ENCODE measurements at regions not wholly inside any gene's neighbourhood (a gene's known extent, or its start where the extent isn't known, plus 50 kb on each side); places are given as distances from the start of the nearest gene placed in this dataset.
A peak's percentile ranks its signal among the peaks of the same experiment; 100 is the strongest.

GRCh38 chr14:100440758-100441203 lies 117.6 kb downstream of the SLC25A47 start:
- no peaks in the 10 kb centered on the region for H3K9me3 ChIP-seq
- H3K4me1 ChIP-seq = peaks cover 0 to 35% (median 14%) of the 10 kb centered on the region in 4 donors
- TF ChIP-seq EP300 (IDR thresholded peaks at IDR 0.05) (no peak), POLR2A (IDR thresholded peaks at IDR 0.05) (no peak), CTCF (IDR thresholded peaks at IDR 0.05) (no peak)
- H3K4me3 ChIP-seq = no peak overlapping the region
- no peaks in the 10 kb centered on the region for H3K36me3 ChIP-seq
- DNase-seq (ENCODE audit: low spot score in 2 of 2) = no peak
- H3K27me3 ChIP-seq = no peaks in the 10 kb centered on the region
- WGBS, 2 donors = 87 to 88% methylated on average over 6 of the region's 6 CpGs
- peak overlapping the region in 1 of 4 donors; percentile 34 for H3K27ac ChIP-seq

GRCh38 chr14:100441271-100441947 lies 118.3 kb downstream of the SLC25A47 start:
- Histone ChIP-seq H3K4me3 (no peak overlapping the region), H3K9me3 (no peaks in the 10 kb centered on the region), H3K36me3 (no peaks in the 10 kb centered on the region), H3K27ac (no peak overlapping the region), H3K27me3 (no peaks in the 10 kb centered on the region), H3K4me1 (peaks cover 0 to 35% (median 14%) of the 10 kb centered on the region in 4 donors)
- TF ChIP-seq POLR2A (IDR thresholded peaks at IDR 0.05) = no peak
- no peak for TF ChIP-seq EP300 (IDR thresholded peaks at IDR 0.05)
- no peak for TF ChIP-seq CTCF (IDR thresholded peaks at IDR 0.05)
- DNase-seq (ENCODE audit: low spot score in 2 of 2) = no peak
- 95% methylated on average over 6 of the region's 6 CpGs for WGBS, 2 donors

- H3K4me3 ChIP-seq = no peak overlapping the region
- DNase-seq (ENCODE audit: low spot score in 2 of 2) = no peak
- TF ChIP-seq POLR2A (IDR thresholded peaks at IDR 0.05) (no peak), EP300 (IDR thresholded peaks at IDR 0.05) (no peak), CTCF (IDR thresholded peaks at IDR 0.05) (no peak)
Observed at GRCh38 chr14:100442036-100442435, 118.9 kb downstream of the SLC25A47 start.

GRCh38 chr14:100442498-100443490 lies 119.7 kb downstream of the SLC25A47 start:
- Histone ChIP-seq H3K9me3 (no peaks in the 10 kb centered on the region), H3K27ac (no peak overlapping the region), H3K4me1 (peaks cover 0 to 40% (median 14%) of the 10 kb centered on the region in 4 donors), H3K36me3 (no peaks in the 10 kb centered on the region), H3K4me3 (no peak overlapping the region), H3K27me3 (no peaks in the 10 kb centered on the region)
- TF ChIP-seq EP300 (IDR thresholded peaks at IDR 0.05) = no peak
- no peak for TF ChIP-seq POLR2A (IDR thresholded peaks at IDR 0.05)
- TF ChIP-seq CTCF (IDR thresholded peaks at IDR 0.05) = no peak
- DNase-seq (ENCODE audit: low spot score in 2 of 2) = no peak
- WGBS, 2 donors = 75 to 81% methylated on average over 13 of the region's 13 CpGs

More at GRCh38 chr14:100442036-100442435, 118.9 kb downstream of the SLC25A47 start:
- no peak overlapping the region for H3K27ac ChIP-seq
- H3K9me3 ChIP-seq = no peaks in the 10 kb centered on the region
- H3K4me1 ChIP-seq = peaks cover 0 to 35% (median 14%) of the 10 kb centered on the region in 4 donors
- H3K36me3 ChIP-seq = no peaks in the 10 kb centered on the region
- no peaks in the 10 kb centered on the region for H3K27me3 ChIP-seq

GRCh38 chr14:100443603-100444002 lies 120.5 kb downstream of the SLC25A47 start:
- WGBS, 2 donors = 65 to 71% methylated on average over 8 of the region's 8 CpGs
- Histone ChIP-seq H3K9me3 (no peaks in the 10 kb centered on the region), H3K27me3 (no peaks in the 10 kb centered on the region), H3K27ac (no peak overlapping the region), H3K4me1 (peaks cover 0 to 33% (median 13%) of the 10 kb centered on the region in 4 donors), H3K4me3 (no peak overlapping the region), H3K36me3 (no peaks in the 10 kb centered on the region)
- no peak for DNase-seq (ENCODE audit: low spot score in 2 of 2)
- no peak for TF ChIP-seq POLR2A (IDR thresholded peaks at IDR 0.05)
- no peak for TF ChIP-seq CTCF (IDR thresholded peaks at IDR 0.05)
- TF ChIP-seq EP300 (IDR thresholded peaks at IDR 0.05) = no peak

Data from tibial nerve (tissue), 4 donors.